NCI-H187 treated with DMSO at 0.1 percent for 48 hours (cell line): ENCODE measurements at regions not wholly inside any gene's neighbourhood (a gene's known extent, or its start where the extent isn't known, plus 50 kb on each side); places are given as distances from the start of the nearest gene placed in this dataset.

Experiments
- DNase-seq: peaks from one replicate; lab custom pipeline; 2025; lab: John Stamatoyannopoulos, UW

DNA sequence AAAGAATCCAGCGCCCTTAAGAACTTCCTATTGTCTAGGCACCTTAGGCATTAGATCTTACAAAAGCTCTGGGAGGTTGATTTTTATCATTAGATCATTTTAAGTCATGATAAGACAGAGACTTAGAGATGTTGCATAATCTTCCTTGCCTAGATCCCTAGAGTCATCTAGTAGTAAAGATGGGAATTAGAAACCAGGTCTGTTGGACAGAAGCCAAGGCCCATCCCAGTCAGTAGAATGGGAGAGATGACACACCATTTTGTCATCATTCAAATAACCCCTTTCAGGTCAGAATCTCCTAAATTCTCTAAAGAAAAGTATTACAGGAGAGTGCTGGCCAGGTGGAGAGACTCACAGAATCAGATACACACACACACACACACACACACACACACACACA is 579.1 kb downstream of the BMP2 start:
- DNase-seq = no peak

DNA sequence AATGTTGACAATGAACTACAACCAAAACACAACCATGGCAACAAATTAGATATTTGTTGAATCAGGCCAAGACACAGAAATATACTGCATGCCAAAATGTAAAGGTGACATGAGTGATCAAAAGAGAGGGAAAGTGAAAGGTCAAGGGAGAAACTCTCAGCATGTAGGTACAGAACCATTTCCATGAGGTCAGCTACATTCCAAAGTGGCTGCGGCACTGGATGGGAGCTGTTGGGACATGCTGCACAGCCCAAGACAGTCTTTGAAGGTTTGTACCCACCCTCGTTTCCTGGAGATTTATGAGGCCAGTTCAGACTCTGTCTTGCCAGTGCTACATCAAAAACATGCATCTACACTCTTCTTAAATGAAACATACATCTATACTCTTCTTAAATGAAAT is 579.9 kb downstream of the BMP2 start:
- DNase-seq = no peak

DNA sequence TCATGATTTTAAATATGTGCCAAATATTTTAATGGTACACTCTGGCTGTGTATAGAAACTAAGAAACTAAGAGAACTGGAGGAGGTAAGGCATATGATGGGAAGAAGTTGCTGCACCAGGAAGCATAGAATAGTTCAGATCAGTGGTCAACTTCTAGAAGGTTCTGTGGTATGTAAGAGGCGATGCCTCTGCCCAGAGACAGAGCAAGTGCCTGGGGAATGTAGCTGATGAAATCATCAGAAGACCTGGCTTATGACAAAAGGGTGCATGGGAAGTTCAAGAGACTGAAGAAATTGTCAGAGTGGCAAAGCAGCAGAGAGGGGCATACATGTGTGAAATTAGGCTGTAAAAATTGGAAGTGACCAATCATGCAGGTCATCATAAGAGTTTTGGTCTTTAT is 580.8 kb downstream of the BMP2 start:
- DNase-seq = no peak

DNA sequence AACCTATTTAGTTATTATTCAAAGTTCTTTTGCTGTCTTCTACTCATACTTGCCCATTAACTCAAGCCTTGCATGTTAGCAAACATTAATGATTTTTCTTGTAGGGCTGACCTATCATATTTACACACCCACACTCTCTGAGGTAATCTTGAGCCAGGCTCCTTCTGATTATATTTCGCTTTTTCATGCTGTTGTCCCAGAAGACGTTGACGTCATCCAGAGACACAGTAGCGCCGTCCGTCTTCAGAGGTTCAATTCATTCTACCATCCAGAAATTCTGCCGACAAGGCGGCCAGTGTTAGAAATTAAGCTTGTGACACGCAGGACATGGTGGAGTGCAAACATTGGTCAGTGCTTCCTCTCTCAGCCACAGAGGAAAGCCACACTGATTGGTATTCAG is 584.7 kb downstream of the BMP2 start:
- no peak for DNase-seq

DNA sequence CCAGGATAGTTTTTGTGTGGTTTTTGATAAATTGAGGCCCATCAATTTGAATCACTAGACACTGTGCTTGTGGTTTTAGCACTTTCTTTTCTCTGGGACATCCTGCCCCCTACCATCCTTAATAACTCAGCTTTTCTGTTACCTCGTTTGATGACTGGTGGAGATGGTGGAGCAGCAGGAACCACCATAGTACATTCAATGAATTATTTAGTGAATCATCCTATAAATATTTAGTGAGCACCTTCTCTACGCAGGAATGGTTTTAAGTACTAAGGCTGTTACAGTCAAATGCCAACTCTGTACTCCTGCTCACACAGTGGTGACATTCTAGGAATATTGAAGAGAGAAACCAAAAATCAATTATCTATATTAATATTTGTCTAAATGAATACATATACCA is 585.2 kb downstream of the HAO1 start:
- DNase-seq = no peak

DNA sequence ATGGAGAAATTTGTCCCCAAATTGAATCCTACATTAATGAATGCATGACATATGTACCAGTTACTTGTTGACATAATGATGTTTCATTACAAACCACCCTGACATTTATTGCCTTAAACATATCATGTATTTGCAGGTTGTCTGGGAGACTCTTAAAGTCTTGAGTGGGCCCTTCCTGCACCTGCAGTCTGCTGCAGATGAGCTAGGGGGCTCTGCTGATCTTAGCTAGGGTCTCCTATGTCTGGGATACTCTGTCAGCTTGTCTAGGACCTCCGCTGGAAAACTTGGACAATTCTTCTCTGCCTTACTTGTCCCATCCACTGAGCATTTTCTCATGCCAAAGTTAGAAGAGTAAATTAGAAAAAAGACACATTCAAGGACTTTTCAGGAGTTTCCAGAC is 581.6 kb downstream of the HAO1 start:
- DNase-seq = no peak

DNA sequence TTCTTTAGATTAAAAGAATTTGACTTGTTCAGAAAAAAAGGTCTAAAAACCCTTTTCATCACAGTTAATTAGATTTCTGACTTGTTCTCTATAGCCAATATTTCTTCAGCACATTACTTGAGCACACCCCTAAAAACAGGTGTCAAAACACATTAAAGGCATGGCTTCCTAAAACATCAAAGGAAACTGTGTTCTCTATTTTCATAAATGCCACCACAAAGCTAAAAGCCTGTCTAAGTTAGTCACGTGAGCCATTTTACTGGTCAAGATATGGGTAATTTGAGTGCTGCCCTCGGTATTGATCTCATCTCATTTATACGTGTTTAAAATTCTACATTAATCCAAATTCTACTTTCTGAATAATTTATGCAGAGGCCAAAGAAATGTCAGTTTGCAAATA is 580.5 kb downstream of the HAO1 start:
- no peak for DNase-seq

DNA sequence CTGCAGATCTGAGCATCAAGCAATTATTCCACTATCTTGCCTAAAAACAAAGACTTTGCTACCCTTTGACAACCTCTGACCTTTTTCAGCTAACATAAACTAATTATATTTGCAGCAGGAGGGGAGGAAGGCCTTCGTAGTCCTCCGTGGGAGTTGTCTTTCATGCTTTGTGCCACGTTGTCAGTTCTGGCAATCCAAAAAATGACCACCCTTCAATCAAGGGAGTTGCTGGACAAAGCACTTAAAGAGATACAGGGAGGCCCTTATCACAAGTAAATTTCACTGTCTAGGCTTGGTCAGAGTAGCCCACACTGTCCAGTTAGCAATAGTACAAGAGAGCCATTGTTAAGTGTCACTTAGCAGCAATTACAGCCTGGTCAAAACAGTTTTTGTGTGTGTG is 578.9 kb downstream of the HAO1 start:
- DNase-seq = no peak

DNA sequence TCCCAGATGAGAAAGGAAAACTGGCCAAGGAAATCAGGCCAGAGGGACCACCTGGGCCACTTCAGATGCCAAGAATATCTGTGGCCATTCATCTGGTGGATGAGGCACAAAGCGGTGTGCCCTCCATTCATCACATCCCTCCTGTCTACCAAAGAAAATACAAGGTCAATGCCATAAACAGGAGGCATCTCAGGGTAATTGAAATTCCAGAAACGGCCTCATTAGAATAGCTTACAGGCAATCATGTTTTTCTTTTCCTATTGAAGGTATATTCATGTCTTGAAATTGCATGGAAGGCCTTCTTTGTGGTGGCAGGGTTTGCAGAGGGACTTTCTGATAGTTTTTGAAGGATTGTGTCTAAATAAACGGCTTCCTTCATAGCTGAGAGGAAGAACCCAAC is 578.3 kb downstream of the HAO1 start:
- no peak for DNase-seq

DNA sequence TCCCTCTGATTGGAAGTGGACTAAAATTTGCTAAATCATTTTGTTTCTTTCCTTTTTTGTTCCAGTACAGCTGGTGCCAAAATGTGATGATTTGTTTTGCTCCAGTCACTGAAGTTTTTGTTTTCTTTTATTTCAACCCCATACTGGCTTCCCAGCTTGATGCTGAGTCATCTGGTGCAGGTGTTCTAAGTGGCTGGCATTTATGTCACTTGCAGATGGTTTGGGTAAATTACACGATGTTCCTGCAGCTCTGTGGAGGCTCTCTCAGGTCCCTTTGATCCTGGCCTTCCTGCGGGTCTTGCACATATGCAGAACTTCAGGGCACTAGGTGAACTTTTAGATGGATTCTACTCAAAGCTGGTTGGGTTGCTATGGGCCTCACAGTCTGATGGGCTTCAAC is 577.7 kb downstream of the HAO1 start:
- no peak for DNase-seq

DNA sequence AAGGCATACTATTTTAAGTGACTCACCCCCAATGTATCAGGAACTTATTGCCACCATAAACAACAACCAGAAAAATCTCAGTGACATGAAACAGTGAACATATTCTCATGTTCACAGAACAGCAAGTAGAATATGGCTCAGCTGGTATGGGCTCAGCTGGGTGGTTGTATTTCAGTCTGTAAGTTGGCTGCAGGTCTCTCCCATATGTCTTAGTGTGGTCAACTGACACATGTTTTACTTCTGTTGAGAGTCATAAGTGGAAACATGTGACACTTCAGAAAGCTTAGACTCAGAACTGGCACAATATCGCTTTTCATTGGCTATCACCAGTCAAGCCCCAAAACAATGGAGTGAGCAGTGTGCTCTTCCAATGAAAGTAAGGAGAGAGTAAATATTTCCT is 574.1 kb downstream of the HAO1 start:
- DNase-seq = no peak

DNA sequence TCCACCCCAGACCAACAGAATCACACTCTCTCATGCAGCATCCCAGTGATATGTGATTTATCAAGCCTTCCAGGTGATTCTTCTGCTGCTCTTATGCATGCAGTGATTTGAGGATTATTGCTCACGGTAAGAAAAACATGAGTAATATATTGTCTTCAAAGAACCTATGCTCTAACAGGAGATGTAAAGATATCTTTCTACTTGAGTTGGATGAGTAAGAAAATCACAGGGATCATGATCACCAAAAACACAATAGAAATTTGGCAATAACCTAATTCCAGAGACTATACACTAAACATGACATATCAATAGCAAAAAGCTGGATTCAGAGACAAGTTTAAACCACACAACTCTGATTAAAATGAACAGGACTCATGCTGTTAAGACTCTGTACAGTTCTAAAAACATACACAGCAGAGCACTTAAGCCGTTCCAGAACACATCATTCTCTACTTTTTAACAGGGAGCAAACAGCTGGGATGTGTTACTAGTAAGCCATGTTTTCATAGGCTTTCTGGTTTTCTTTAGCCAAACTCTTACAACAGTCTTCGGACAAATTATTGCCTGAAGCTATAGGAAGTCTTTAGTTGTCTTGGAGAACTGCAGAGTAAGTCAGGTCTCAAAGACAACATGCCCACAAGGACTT is 568.6 kb downstream of the HAO1 start:
- no peak for DNase-seq

DNA sequence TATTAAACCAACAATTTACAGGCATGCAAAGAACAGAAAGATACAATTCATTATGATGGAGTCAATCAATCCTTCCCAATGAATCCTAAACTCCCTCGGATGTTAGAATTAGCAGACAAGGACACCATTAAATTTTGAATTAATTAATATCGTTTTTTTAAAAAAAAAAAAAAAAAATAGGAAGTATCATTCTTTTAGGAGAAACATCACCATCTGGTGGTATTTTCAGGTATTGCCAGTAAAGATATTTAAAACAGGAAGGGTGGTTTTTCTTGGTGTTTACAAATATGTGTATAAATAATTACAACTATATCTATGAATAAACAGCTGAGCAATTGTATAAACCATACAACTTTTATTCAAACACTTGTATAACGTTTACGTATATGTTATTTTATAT is 564.4 kb downstream of the HAO1 start:
- DNase-seq = no peak

DNA sequence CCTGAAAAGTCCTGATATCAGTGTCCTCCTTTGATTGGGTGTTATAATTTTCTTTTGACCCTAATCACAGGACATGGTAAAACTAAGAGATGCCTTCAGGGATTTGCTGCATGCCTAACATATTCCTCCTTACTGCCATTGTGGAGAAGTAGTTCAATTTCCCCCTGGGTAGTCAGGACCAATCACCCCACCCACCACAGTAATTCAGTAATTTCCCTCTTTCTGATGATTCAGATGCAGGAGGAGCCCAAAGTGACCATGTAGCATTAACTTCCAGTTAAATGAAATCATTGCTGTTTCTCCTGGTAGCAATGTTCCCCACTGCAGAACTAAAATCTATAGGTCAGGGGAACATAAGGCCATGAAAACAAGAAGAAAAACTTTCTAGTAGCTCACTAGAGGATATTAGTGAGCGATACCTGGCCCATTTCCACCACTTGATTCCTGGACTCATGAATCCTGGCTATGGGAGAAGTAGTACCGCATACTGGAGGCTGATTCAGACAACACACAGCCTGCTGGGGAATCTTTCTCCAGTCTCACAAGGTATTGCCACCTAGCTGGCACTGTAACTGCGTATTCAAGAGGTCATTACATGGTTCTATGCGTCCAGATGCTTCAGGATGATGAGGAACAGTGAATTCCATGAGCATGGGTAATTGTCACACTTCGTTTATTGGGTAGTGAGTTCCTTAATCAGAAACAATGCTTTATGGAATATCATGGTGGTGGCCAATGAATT is 561.2 kb downstream of the HAO1 start:
- no peak for DNase-seq

DNA sequence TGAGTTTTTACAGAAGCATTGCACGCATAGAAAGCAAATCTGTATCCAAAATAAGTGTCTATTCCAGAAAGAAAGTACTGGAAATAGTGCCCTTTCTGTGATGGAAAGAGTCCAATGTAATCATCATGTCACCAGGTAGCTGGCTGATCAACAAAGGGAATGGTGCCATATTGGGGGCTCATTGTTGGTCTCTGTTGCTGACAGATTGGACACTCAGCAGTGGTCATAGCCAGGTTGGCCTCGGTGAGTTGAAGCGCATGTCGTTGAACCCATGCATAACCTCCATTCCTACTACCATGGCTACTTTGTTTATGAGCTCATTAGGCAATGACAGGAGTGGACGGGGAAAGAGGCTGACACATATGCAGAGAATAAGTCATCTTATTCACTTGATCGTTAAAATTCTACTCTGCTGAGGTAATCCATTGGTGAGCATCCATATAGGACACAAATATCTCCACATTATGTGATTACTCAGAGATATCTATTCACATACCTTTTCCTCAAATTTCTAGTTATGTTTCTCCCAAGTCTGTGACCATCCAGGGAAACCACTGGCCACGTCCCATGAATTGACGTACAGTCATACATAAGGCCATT is 560.5 kb downstream of the HAO1 start:
- DNase-seq = no peak

DNA sequence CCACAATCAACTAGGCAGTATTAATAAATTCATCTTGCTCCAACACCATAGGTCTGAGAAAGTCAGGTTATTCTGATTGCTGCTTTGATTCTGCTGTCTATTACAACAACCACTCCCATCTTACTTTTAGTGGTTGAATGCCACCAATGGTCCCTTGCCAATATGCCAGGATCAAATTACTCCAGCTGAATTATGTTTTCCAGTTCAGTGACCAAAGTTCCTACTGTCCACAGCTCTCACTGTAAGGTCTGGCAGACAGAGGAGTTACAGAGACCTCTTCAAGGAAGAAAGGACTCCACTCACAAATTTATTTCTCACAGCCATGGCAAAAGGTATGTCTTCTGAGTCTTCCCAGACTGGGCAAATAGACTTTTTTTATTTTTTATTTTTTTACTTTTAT is 557.0 kb downstream of the HAO1 start:
- DNase-seq = no peak

DNA sequence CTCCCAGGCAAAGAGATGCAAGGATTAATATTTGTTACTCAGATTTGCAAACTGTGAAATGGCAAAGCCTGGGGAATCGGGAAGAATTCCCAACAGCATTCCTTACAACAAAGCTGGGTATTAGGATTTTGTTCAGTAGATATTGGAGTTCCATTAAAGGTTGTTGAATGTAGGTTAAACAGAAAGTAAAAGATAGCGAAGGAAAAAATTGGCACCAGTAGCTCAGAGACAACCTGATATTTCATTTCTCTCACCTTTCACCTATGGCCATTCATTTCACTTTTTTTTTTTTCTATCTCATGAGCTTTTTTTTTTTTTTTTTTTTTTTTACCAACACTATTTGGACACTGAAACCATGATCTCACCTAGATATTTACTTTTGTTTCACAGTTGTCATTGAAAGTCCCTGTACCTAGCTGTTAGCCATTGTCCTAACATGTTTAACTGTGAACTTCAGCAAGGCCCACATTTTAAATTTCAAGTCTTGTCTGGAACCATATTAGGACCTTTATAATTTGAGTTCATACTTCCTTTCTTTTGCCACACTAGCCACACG is 552.5 kb downstream of the HAO1 start:
- no peak for DNase-seq

DNA sequence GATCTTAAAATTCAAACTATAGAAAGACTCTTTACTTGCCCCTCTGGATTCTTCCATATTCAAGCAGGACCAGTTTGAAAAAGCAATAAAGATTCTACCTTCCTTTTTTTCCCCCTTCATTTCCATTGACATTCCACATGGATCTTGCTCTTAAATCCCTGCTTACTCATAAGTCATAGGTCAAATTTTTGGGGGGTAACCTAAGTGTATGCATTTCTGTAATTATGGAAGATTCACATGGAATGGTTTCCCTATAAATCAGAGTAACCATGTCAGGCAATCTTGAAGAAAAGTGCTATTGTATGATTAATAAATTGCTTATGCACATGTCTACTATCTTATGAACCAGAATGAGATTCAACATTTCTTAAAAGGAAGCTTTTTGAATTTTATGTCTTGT is 551.0 kb downstream of the HAO1 start:
- no peak for DNase-seq

DNA sequence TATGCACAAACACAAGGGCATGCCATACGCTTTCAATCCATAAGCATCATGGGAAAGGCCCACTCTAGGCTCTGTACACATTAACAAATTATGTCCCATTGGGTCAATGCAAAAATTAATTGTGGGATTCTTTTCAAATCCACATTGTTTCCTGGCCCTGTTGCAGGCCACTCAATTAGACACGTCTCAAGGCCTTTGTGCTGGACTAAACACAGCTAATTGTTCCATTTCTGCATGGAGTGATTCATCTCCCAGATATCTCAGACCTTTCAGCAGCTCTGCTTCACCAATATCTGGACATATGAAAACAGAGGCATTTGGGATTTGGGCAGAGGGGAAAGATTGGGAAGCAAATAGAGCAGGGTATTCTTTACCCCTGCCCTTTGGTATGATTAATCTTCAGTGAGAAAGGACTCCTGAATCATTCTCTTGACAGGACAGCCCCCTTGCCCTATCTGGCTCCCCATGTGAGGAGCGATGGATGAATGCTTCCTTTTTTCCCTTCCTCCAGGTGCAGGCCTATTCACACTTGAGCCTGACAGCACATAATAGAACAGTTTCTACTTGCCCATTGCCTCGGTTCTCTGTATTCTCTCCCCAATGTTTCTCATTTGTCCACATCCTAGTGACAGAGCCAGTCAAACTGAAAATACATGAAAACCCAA is 547.6 kb downstream of the HAO1 start:
- DNase-seq = no peak

DNA sequence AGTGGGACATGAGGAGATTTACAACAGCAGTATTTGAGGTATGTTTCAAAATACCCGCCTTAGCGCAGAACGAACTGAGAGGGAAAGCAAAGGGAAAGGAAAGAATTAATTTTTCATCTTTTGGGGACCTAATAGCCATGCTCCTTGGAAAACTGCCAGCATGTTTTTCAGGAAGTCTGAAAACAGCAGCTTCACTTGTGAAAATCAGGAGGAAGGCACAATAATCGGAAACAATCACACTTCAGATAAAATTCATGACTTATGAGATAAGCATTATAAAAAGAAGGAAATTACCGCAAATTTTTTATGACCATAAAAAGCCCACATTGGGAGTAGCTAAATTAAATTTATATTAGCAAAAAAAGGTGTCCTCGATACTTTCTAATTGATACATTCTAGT is 541.1 kb downstream of the HAO1 start:
- no peak for DNase-seq

DNA sequence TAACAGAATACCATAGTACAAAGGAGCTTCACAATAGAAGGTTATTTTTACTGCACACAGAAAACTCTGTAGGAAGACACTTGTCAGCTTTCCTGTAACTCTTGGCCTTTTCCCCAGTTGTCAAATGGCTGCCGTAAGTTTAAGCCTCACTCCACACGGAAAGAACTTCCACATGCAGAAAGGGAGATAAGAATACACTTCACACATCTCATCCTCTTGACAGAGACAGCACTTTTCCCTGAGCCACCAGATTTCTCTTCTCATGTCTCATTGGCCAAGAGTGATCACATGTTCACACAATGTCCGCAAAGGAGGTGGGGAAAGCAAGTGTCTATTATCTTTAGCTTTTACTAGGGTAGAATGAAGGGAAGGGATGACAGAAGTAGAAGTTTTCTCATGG is 540.7 kb downstream of the HAO1 start:
- no peak for DNase-seq

DNA sequence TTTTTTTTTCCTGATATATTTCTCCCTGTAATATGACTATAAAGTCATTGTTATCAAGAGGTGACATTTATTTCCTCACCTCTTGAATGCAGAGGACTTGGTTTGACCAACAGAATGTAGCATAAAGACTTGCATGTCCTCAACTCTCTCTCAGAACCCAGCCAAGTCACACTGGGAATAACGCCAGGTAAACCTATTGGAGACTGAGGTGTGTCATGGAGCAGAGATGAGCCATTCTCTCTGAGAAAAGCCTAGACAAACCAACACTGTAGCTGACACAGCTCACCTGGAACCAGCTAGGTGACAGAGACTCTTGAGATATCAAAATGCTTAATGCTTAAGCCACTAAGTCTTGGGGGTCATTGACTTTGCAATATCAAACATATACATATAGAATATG is 533.6 kb downstream of the HAO1 start:
- no peak for DNase-seq

DNA sequence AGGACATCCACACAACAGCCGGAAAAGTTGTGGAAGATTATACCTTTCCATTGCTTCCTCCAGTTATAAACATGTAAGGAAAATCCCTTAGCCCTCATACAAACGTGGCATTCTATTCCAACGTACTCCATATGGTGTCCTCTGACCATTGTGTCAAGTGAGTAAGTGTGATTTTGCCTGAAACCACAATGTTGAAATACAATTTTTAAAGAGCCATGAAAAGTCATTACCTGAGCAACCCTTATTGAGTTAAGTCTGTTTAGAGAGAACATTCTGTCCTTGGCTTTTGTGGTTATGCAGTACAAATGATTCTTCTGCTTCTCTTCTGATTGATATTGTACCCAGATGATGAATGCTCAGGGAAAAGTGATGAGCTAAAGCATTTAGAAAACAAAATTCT is 530.1 kb downstream of the HAO1 start:
- DNase-seq = no peak
